HG03280 (cell line): ENCODE measurements at regions not wholly inside any gene's neighbourhood (a gene's known extent, or its start where the extent isn't known, plus 50 kb on each side); places are given as distances from the start of the nearest gene placed in this dataset.
"Not testable (repeated sequence)": the region's sequence is repeated elsewhere in the genome, so short reads cannot be mapped to it uniquely, and the experiment has no call there.

ENCODE experiments used
- ATAC-seq: cut with Tn5 transposase; IDR thresholded peaks from one replicate; pipeline ENCODE4 v1.9.1; 2021; ENCODE audit warnings: mild to moderate bottlenecking, moderate library complexity; ENCODE audit not compliant: unreplicated experiment

GRCh38 chr1:218015106-218015505 is 270.0 kb upstream of the RRP15 start:
- not testable (repeated sequence) for ATAC-seq

GRCh38 chr1:218024211-218024720 is 260.8 kb upstream of the RRP15 start:
- ATAC-seq: no peak

- ATAC-seq: no peak
These were observed 259.6 kb upstream of the RRP15 start for GRCh38 chr1:218025454-218025853.

- no peak for ATAC-seq
These were observed 257.9 kb upstream of the RRP15 start for GRCh38 chr1:218027152-218027551.

GRCh38 chr1:218030846-218031245 is 254.2 kb upstream of the RRP15 start:
- ATAC-seq: no peak

- no peak for ATAC-seq
These were observed 253.2 kb upstream of the RRP15 start for GRCh38 chr1:218031901-218032300.

GRCh38 chr1:218034468-218034867 is 250.6 kb upstream of the RRP15 start:
- ATAC-seq: no peak

GRCh38 chr1:218048828-218049420 is 236.2 kb upstream of the RRP15 start:
- no peak for ATAC-seq

- no peak for ATAC-seq
These were observed 235.5 kb upstream of the RRP15 start for GRCh38 chr1:218049641-218050040.

GRCh38 chr1:218058730-218059129 is 226.4 kb upstream of the RRP15 start:
- no peak for ATAC-seq

- ATAC-seq: no peak
These were observed 220.7 kb upstream of the RRP15 start for GRCh38 chr1:218064426-218064825.

GRCh38 chr1:218066332-218066731 is 218.8 kb upstream of the RRP15 start:
- ATAC-seq: no peak

- ATAC-seq: no peak
These were observed 216.9 kb upstream of the RRP15 start for GRCh38 chr1:218068241-218068640.

- ATAC-seq: no peak
These were observed 215.9 kb upstream of the RRP15 start for GRCh38 chr1:218069180-218069579.

- ATAC-seq: no peak
These were observed 212.0 kb upstream of the RRP15 start for GRCh38 chr1:218073062-218073461.

GRCh38 chr1:218078916-218079315 is 206.2 kb upstream of the RRP15 start:
- ATAC-seq: no peak

- ATAC-seq: no peak
These were observed 205.7 kb upstream of the RRP15 start for GRCh38 chr1:218079347-218079746.

GRCh38 chr1:218079820-218080219 is 205.3 kb upstream of the RRP15 start:
- no peak for ATAC-seq

- no peak for ATAC-seq
These were observed 204.2 kb upstream of the RRP15 start for GRCh38 chr1:218080863-218081262.

- ATAC-seq: no peak
These were observed 203.7 kb upstream of the RRP15 start for GRCh38 chr1:218081358-218081757.

GRCh38 chr1:218090459-218090858 is 194.6 kb upstream of the RRP15 start:
- ATAC-seq: no peak

GRCh38 chr1:218101409-218101808 is 183.7 kb upstream of the RRP15 start:
- no peak for ATAC-seq

GRCh38 chr1:218108034-218108433 is 177.1 kb upstream of the RRP15 start:
- ATAC-seq: no peak
